GM19395 (cell line): ENCODE measurements at regions not wholly inside any gene's neighbourhood (a gene's known extent, or its start where the extent isn't known, plus 50 kb on each side); places are given as distances from the start of the nearest gene placed in this dataset.
"Not testable (repeated sequence)": the region's sequence is repeated elsewhere in the genome, so short reads cannot be mapped to it uniquely, and the experiment has no call there.

Source experiments
- ATAC-seq: cut with Tn5 transposase; IDR thresholded peaks from one replicate; pipeline ENCODE4 v1.9.1; 2021; ENCODE audit warnings: mild to moderate bottlenecking, moderate library complexity; ENCODE audit not compliant: unreplicated experiment

DNA sequence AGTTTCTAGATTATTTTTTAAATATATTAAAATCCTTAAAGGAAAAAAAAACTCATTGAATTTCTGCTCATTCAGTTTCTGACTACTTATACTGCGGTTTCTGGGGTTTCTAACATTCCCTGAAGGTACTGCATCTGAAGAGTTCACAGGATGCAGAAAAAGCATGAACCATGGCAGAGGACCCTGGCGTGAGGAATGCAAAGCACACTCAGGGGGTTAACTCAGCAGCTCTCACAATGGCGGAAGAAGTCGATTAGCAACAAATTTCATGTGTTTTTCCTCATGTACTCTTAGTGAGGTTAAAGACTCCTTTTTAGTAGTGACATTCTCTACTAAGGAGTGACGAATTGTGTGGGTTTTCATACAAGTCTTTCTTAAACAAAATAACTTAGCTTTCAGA is 975.6 kb downstream of the NCAM2 start:
- no peak for ATAC-seq

DNA sequence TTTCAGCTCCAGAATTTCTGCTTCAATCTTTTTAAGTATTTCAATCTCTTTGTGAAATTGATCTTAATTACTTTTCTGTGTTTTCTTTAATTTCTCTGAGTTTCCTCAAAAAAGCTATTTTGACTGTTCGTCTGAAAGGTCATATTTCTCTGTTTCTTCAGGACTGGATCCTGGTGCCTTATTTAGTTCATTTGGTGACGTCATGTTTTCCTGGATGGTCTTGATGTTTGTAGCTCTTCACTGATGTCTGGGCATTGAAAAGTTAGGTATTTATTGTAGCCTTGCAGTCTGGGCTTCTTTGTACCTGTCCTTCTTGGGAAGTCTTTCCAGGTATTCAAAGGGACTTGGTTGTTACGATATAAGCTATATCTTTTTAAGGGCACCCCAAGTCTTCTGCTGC is 998.7 kb downstream of the NCAM2 start:
- no peak for ATAC-seq

- no peak for ATAC-seq
These were observed 999.5 kb downstream of the NCAM2 start for GRCh38 chr21:21997390-21998333.

DNA sequence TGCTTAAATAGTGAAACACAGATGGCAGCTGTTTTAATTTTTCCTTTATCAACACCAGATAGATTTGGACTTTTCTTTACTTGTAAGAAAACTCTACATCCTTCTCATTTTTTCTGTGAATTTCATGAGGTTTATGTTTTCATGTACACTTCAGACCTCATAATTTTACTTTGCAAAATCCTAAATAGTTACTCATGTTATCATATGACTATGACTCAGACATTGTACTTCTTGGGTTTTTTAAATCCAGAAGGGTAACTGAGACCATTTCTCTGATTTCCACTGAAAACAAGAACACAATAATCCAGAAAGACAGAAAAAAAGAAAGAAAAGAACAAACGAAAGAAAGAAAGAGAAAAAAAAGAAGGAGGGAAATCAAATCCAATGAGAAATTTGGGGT is 1021.6 kb downstream of the NCAM2 start:
- ATAC-seq, result no peak

DNA sequence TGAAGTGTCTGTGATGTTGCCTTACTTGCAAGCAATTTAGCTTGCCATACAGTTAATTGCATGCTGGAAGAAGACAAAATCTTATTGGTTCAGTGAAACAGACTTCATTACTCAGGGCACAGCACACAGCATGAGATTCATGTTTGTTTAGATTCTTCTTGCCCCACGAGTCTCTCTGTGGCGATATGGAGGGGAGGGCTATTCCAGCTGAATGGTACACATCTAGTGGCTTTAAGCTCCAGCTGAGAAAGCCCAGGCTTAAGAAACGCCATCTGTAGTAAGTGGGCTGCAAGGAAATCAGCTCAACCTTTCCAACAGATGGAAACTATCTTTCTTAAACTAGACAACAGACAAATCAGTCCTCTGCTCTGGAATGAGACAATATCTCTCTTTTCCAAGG is 1022.0 kb downstream of the NCAM2 start:
- ATAC-seq, result no peak

GRCh38 chr21:22023896-22024295 is 1025.7 kb downstream of the NCAM2 start:
- not testable (repeated sequence) for ATAC-seq

- no peak for ATAC-seq
These were observed 1046.2 kb downstream of the NCAM2 start for GRCh38 chr21:22044431-22044830.

GRCh38 chr21:22046576-22046975 is 1048.4 kb downstream of the NCAM2 start:
- ATAC-seq, result no peak

- ATAC-seq, result no peak
These were observed 1058.7 kb downstream of the NCAM2 start for GRCh38 chr21:22056904-22057303.

- no peak for ATAC-seq
These were observed 1064.4 kb downstream of the NCAM2 start for GRCh38 chr21:22062472-22063139.

GRCh38 chr21:22063140-22063539 is 1064.9 kb downstream of the NCAM2 start:
- ATAC-seq, result no peak

DNA sequence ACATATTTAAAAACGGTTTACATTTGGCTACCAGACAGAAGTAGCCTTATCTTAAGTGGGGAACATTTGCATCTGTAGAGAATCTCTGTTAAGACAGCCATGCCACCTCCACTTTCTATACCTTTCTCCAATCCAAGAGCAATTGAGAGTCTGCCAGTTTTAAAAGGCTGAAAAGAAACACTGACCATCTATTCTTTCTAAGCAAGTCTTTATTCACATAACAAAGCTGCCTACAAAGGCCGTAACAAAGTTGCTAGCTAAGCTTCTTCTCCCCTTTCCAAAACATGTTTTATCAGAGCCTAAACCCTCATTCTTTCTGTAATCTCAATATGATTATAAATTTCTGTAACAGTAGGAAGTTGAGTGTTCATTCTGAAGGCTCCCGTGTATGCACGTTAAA is 1078.3 kb downstream of the NCAM2 start:
- no peak for ATAC-seq

- ATAC-seq, result no peak
These were observed 1085.7 kb downstream of the NCAM2 start for GRCh38 chr21:22083899-22084298.

- no peak for ATAC-seq
These were observed 1098.1 kb downstream of the NCAM2 start for GRCh38 chr21:22096314-22096713.

DNA sequence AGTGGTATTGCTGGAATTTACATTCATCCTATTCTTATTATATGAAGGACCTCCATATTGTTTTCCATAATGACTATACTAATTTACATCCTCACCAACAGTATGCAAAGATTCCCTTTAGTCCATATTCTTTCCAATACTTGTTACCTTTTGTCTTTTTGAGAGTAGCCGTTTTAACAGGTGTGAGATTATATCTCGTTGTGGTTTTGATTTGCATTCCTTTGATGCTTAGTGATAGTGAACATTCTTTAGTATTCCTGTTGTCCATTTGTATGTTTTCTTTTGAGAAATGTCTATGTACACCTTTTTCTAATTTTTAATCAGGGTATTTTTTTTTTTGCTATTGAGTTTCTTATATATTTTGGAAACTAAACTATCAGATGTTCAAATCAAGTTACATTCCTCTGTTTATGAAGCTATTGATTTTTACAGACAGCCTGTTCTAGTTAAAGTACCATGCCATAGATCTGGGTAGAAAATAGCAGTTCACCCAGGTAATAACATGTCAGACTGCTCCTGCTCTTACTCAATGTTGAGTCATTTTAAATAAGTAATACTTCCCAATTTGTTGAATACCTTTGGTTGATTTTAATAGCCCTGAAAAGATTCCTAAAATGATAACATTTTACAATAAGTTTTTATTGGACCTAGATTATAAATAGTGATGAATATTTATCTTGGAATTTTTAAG is 1108.7 kb downstream of the NCAM2 start:
- ATAC-seq, result no peak

- ATAC-seq, result no peak
These were observed 1117.5 kb downstream of the NCAM2 start for GRCh38 chr21:22115746-22116145.

- no peak for ATAC-seq
These were observed 1122.5 kb downstream of the NCAM2 start for GRCh38 chr21:22120616-22121266.

GRCh38 chr21:22125581-22125980 is 1127.4 kb downstream of the NCAM2 start:
- ATAC-seq, result no peak

DNA sequence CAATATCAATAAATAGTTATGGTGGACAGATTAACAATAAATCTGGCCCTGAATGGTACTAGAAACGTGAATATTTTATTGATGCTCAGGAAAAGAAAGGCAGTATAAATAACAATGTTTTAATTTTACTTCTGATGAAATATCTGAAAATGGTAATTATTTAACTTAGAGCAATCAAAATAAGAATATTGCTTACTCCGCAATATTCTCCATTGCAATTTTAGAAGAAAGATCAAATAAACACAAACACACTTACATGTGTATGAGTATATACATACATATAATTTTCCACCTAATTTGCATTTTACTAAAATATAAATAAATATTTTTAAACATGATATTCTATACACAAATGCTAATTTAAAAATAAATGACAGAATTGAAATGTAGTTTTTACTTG is 1130.5 kb downstream of the NCAM2 start:
- ATAC-seq, result no peak

DNA sequence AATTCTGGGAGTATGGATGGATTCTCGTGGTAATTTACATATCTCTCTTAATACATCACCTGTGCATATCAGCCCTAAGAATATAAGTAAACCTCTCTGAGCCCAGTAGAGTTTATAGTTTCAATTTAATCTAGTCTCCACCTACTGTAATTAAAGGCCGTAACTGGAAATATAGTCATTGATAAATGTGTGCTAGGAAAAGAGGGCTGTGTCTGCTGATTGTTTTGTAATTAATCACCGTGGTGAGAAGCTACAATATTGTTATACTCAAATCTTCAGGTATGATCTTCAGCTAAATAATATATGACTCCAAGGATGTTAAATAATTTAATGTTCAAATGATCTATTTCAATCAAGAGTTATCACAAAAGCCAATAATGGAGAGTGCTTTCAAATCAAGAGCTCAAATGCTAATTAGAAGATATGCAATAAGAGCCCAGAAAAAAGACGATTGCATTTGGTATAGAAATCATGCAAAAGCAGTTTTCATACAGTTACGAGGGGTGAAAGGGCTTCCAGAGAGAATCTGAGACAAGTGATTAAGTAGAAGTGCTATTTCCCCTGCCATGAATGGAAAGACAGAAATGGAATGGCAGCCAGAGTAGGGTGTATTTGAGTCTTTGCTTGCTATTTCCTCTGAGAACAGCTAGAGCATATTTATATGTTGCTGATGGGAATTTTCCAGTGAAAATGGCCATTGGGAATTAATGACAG is 1134.3 kb downstream of the NCAM2 start:
- ATAC-seq, result no peak
